GM12892 (cell line): ENCODE measurements at regions not wholly inside any gene's neighbourhood (a gene's known extent, or its start where the extent isn't known, plus 50 kb on each side); places are given as distances from the start of the nearest gene placed in this dataset.

ENCODE experiments used
- POLR2A ChIP-seq: IDR thresholded peaks from 2 replicates; pipeline ENCODE4 v1.6.1; 2011; ENCODE audit warnings: low read depth, low read length, control low read depth
- POLR2AphosphoS5 ChIP-seq: IDR thresholded peaks from 2 replicates; pipeline ENCODE4 v1.6.1; 2011; ENCODE audit warnings: low read depth, low read length, control low read depth

- TF ChIP-seq POLR2AphosphoS5 (no peak), POLR2A (no peak)
Observed at GRCh38 chr2:105571445-105571987, 172.7 kb upstream of the FHL2 start.
